WERI-Rb-1 (cell line): ENCODE measurements at regions not wholly inside any gene's neighbourhood (a gene's known extent, or its start where the extent isn't known, plus 50 kb on each side); places are given as distances from the start of the nearest gene placed in this dataset.

Experiments
- DNase-seq: peaks from one replicate; pipeline ENCODE4 v3.0.0-alpha.2; 2020
- H3K27ac ChIP-seq: fragments of 250-450 bp; sonication (Bioruptor Pico); 2 replicates; pipeline ENCODE4 v1.5.1; 2020; ENCODE audit warnings: mild to moderate bottlenecking, moderate library complexity
- H3K27me3 ChIP-seq: fragments of 250-450 bp; sonication (Bioruptor Pico); 2 replicates; pipeline ENCODE4 v1.5.1; 2021; ENCODE audit warnings: mild to moderate bottlenecking, low read depth, moderate library complexity; ENCODE audit not compliant: insufficient read depth, severe bottlenecking
- H3K36me3 ChIP-seq: fragments of 250-450 bp; sonication (Bioruptor Pico); 2 replicates; pipeline ENCODE4 v1.5.1; 2020; ENCODE audit warnings: mild to moderate bottlenecking, moderate library complexity
- H3K4me3 ChIP-seq: 2 replicates; pipeline ENCODE4 v1.5.1; 2011; ENCODE audit warnings: low read depth, mild to moderate bottlenecking, control low read depth, low read length
- H3K9me3 ChIP-seq: fragments of 250-450 bp; sonication (Bioruptor Pico); 2 replicates; pipeline ENCODE4 v1.5.1; 2021; ENCODE audit warnings: mild to moderate bottlenecking, moderate library complexity; ENCODE audit not compliant: severe bottlenecking
- CTCF ChIP-seq: IDR thresholded peaks from 2 replicates; pipeline ENCODE4 v1.5.1; 2011; ENCODE audit warnings: low read depth, mild to moderate bottlenecking, control low read depth, inconsistent platforms, low read length

DNA sequence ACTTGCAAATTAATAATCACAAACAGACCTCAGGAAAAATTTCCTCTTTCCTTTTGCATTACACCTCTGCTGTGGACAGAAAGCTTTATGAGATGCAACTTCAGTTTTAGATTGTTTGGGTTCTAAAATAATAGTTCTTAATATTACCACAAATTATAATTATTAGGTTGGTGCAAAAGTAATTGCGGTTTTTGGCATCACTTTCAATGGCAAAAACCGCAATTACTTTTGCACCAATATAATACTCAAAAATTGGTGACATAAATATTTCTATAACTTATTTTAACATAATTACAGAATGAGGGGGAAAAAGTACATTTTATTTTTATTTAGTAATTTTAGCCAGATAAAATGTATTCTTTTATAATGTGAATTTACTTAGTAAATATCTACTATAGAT lies 804.4 kb upstream of the FAM98A start:
- Histone ChIP-seq H3K9me3 (no peaks in the 10 kb centered on the region), H3K36me3 (no peaks in the 10 kb centered on the region), H3K27me3 (no peaks in the 10 kb centered on the region), H3K27ac (no peak overlapping the region), H3K4me3 (no peak overlapping the region)
- no peak for DNase-seq
- no peak for TF ChIP-seq CTCF

- TF ChIP-seq CTCF = no peak
These were observed 803.3 kb upstream of the FAM98A start for GRCh38 chr2:34402376-34402775.

GRCh38 chr2:34401186-34401585 lies 802.1 kb upstream of the FAM98A start:
- no peaks in the 10 kb centered on the region for H3K9me3 ChIP-seq
- H3K27ac ChIP-seq = no peak overlapping the region
- no peak for TF ChIP-seq CTCF
- H3K36me3 ChIP-seq = no peaks in the 10 kb centered on the region
- H3K4me3 ChIP-seq = no peak overlapping the region
- H3K27me3 ChIP-seq = no peaks in the 10 kb centered on the region
- DNase-seq = no peak

More at GRCh38 chr2:34402376-34402775, 803.3 kb upstream of the FAM98A start:
- Histone ChIP-seq H3K27ac (no peak overlapping the region), H3K27me3 (no peaks in the 10 kb centered on the region), H3K36me3 (no peaks in the 10 kb centered on the region), H3K4me3 (no peak overlapping the region), H3K9me3 (no peaks in the 10 kb centered on the region)
- no peak for DNase-seq

DNA sequence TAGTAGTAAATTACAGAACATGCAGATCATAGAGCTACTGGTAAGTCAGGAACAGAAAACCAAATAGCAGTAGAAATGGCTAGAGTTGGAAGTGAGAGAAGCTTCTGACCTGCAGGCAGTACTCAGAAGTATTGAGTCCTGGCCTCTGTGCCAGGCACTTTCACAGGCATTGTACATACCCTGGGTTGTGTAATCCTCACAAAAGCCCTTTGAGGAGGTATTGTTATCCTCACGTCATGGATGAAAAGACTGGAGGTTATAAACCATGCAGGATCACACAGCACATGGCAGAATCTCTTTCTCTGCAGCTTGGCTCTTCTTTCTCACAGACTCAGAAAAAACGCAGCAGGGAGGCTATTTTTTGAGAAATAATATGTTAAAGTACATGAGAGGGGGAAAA lies 789.3 kb upstream of the FAM98A start:
- no peak for DNase-seq
- TF ChIP-seq CTCF = no peak
- H3K36me3 ChIP-seq = no peaks in the 10 kb centered on the region
- no peak overlapping the region for H3K4me3 ChIP-seq
- H3K27ac ChIP-seq = no peak overlapping the region
- no peaks in the 10 kb centered on the region for H3K9me3 ChIP-seq
- no peaks in the 10 kb centered on the region for H3K27me3 ChIP-seq

DNA sequence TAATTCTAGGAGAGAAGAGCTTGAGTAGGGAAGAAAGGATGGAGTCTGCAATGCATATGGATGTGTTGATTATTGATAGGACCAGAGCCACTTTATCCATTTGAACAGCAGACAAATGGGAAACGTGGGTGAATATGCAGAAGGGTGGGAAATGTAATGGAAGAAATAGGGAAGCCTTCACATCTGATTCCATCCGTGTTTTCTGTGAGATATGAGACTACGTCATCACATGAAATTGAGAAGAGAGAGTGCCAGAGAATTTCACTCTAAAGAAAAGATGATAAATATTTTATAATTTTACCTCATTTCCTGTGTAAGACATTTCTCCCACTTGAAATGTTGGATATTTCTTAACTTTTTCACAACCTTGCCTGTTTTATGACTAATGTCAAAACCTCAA lies 788.4 kb upstream of the FAM98A start:
- Histone ChIP-seq H3K27ac (no peak overlapping the region), H3K27me3 (no peaks in the 10 kb centered on the region), H3K36me3 (no peaks in the 10 kb centered on the region), H3K9me3 (no peaks in the 10 kb centered on the region), H3K4me3 (no peak overlapping the region)
- TF ChIP-seq CTCF = no peak
- no peak for DNase-seq

DNA sequence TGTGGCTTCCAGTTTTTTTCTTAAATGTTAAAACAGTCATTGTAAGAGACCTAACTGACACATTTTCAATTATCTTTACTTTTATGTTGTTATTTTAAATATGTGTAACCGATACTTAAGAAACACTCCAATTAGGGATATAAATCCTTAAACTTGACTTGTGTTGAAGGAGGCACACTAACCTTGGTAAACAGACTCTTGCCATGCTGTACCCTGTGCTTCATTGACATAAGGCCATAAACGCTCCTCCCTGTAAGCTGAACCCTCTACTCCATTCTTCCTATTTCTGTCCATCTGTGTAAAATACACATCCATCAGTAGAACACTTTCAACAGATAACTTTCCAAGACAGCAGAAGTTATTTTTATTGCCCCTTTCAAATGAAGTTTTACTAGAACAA lies 780.5 kb upstream of the FAM98A start:
- no peak overlapping the region for H3K4me3 ChIP-seq
- no peak overlapping the region for H3K27ac ChIP-seq
- H3K36me3 ChIP-seq = no peaks in the 10 kb centered on the region
- no peak for DNase-seq
- no peak for TF ChIP-seq CTCF
- H3K27me3 ChIP-seq = no peaks in the 10 kb centered on the region
- H3K9me3 ChIP-seq = no peaks in the 10 kb centered on the region
